K562 (cell line): ENCODE measurements at regions not wholly inside any gene's neighbourhood (a gene's known extent, or its start where the extent isn't known, plus 50 kb on each side); places are given as distances from the start of the nearest gene placed in this dataset.

Source experiments
- ATAC-seq: fragments of 200-7000 bp; cut with Tn5 transposase; 3 replicates; pipeline ENCODE4 v1.9.1; 2020; ENCODE audit warnings: moderate library complexity
- BruUV-seq: library from RNA; stranded (reverse); fragments of 400-500 nt; replicated peaks from 2 replicates; lab custom pipeline; 2021; lab: Mats Ljungman, UMichigan
- CTCF ChIA-PET: fragments of 300-600 bp; formaldehyde crosslinking; extraction: SDS; loops from one replicate; lab custom pipeline; 2021; ENCODE audit warnings: low intra/inter-chr PET ratio; lab: Yijun Ruan, JAX
- POLR2A ChIA-PET: fragments of 300-600, 350-650 bp; sonication (Branson Sonifier 250); formaldehyde crosslinking; extraction: SDS; loops from one replicate; lab custom pipeline; 2021; ENCODE audit warnings: antibody characterized with exemption, inconsistent platforms; lab: Yijun Ruan, JAX
- DNase-seq, 4 experiments: peaks; one replicate each; pipeline versions ENCODE4 v3.0.0 to v3.0.0-alpha.2; 2011 to 2018; ENCODE audit warnings: low spot score in 3 of 4, mixed read lengths in 3 of 4; ENCODE audit errors: extremely low read depth in 1 of 4
- FAIRE-seq: peaks from 2 replicates; lab custom pipeline; 2011; peaks lifted over from hg19 to GRCh38; lab: Jason Lieb, UNC
- H2AFZ ChIP-seq: 2 replicates; pipeline ENCODE4 v1.6.0; 2011; ENCODE audit warnings: low read depth, low read length, control low read depth, inconsistent platforms
- H3K27ac ChIP-seq: fragments of 200-600 bp; 3 replicates; pipeline ENCODE4 v1.8.0; 2011; ENCODE audit warnings: low read depth, mild to moderate bottlenecking, control low read depth, inconsistent platforms, low read length, moderate library complexity, mixed read lengths; ENCODE audit errors: extremely low read depth
- H3K27me3 ChIP-seq, 2 experiments: fragments of 300-600 bp in 1 of 2; 2 replicates in 1 of 2; 3 replicates in 1 of 2; pipeline versions ENCODE4 v1.6.0 to v1.8.0; 2011; ENCODE audit warnings: inconsistent platforms in 2 of 2, low read length in 2 of 2, mild to moderate bottlenecking in 1 of 2, mixed read lengths in 1 of 2, moderate library complexity in 1 of 2; ENCODE audit not compliant: control insufficient read depth in 2 of 2, insufficient read depth in 2 of 2
- H3K36me3 ChIP-seq: fragments of 300-600 bp; 3 replicates; pipeline ENCODE4 v1.8.0; 2011; ENCODE audit warnings: mild to moderate bottlenecking, low read length, inconsistent platforms; ENCODE audit not compliant: control insufficient read depth, insufficient read depth
- H3K4me1 ChIP-seq, 2 experiments: fragments of 200-600 bp in 1 of 2; replicated peaks in 1 of 2; 2 replicates in 1 of 2; 3 replicates in 1 of 2; pipeline versions ENCODE4 v1.5.1 to v1.8.0; 2011; ENCODE audit warnings: inconsistent platforms in 2 of 2, low read length in 2 of 2, mild to moderate bottlenecking in 1 of 2, mixed read lengths in 1 of 2, moderate library complexity in 1 of 2; ENCODE audit not compliant: control insufficient read depth in 2 of 2, insufficient read depth in 2 of 2
- H3K4me2 ChIP-seq: 2 replicates; pipeline ENCODE4 v1.6.1; 2011; ENCODE audit warnings: low read length, control low read depth, inconsistent platforms, mixed read lengths; ENCODE audit not compliant: insufficient read depth
- H3K4me3 ChIP-seq: fragments of 200-600 bp; sonication (generic), shearing (Covaris generic); 2 replicates; pipeline ENCODE4 v1.5.1; 2016; ENCODE audit warnings: control low read depth, inconsistent platforms
- H3K79me2 ChIP-seq: fragments of 200-600 bp; 3 replicates; pipeline ENCODE4 v1.8.0; 2011; ENCODE audit warnings: low read length, inconsistent platforms; ENCODE audit not compliant: control insufficient read depth, insufficient read depth
- H3K9ac ChIP-seq, 2 experiments: 2 replicates each; pipeline versions ENCODE4 v1.6.0 to v1.6.1; 2011; ENCODE audit warnings: low read depth in 2 of 2, low read length in 2 of 2, control low read depth in 1 of 2, inconsistent platforms in 1 of 2, mild to moderate bottlenecking in 1 of 2, mixed read lengths in 1 of 2; ENCODE audit not compliant: insufficient read depth in 1 of 2
- H3K9me1 ChIP-seq: one replicate; pipeline ENCODE4 v1.6.0; 2011; ENCODE audit warnings: inconsistent platforms, mild to moderate bottlenecking, low read length, moderate library complexity; ENCODE audit not compliant: control insufficient read depth, insufficient read depth
- H3K9me3 ChIP-seq: replicated peaks from 2 replicates; pipeline ENCODE4 v1.5.1; 2011; ENCODE audit warnings: low read depth, low read length, inconsistent platforms; ENCODE audit not compliant: control insufficient read depth, insufficient read depth
- H4K20me1 ChIP-seq: replicated peaks from 2 replicates; pipeline ENCODE4 v1.6.1; 2011; ENCODE audit warnings: low read length, inconsistent platforms, mixed read lengths; ENCODE audit not compliant: control insufficient read depth, insufficient read depth
- ARHGAP35 ChIP-seq: fragments of 450-650 bp; IDR thresholded peaks from 2 replicates; pipeline ENCODE4 v1.6.1; 2018; ENCODE audit not compliant: partially characterized antibody
- BCL6 ChIP-seq: fragments of 250-450 bp; sonication (Bioruptor Pico); IDR thresholded peaks from 2 replicates; pipeline ENCODE4 v1.4.0; 2020
- BCOR ChIP-seq: fragments of 450-650 bp; IDR thresholded peaks from 2 replicates; pipeline ENCODE4 v1.6.1; 2016
- CBFB ChIP-seq: sonication (generic); formaldehyde crosslinking; IDR thresholded peaks from 2 replicates; pipeline ENCODE4 v1.4.0; 2020; ENCODE audit warnings: mild to moderate bottlenecking, missing genetic modification reagents
- CC2D1A ChIP-seq: fragments of 450-650 bp; IDR thresholded peaks from 2 replicates; pipeline ENCODE4 v1.6.1; 2017; ENCODE audit warnings: mild to moderate bottlenecking
- FOXK1 ChIP-seq: sonication (generic); formaldehyde crosslinking; IDR thresholded peaks from 2 replicates; pipeline ENCODE4 v1.8.0; 2022; ENCODE audit warnings: missing genetic modification reagents, mild to moderate bottlenecking, borderline replicate concordance
- FOXP1 ChIP-seq: sonication (generic); formaldehyde crosslinking; IDR thresholded peaks from 2 replicates; pipeline ENCODE4 v1.8.0; 2022; ENCODE audit warnings: mild to moderate bottlenecking, missing genetic modification reagents
- GMEB1 ChIP-seq: fragments of 250-450 bp; sonication (Bioruptor Pico); IDR thresholded peaks from 2 replicates; pipeline ENCODE4 v1.4.0; 2020; ENCODE audit warnings: mild to moderate bottlenecking
- ID3 ChIP-seq, 2 experiments: fragments of 250-450 bp in 1 of 2; fragments of 450-650 bp in 1 of 2; sonication (Bioruptor Pico) in 1 of 2; IDR thresholded peaks; 2 replicates each; pipeline versions ENCODE4 v1.6.1 to v1.8.0; 2016 to 2021; ENCODE audit warnings: mild to moderate bottlenecking in 2 of 2, moderate library complexity in 2 of 2, missing compliant biosample characterization in 1 of 2, missing genetic modification characterization in 1 of 2
- NFE2 ChIP-seq: IDR thresholded peaks from 2 replicates; pipeline ENCODE4 v1.6.1; 2014; ENCODE audit warnings: antibody characterized with exemption, low read depth
- NFYB ChIP-seq: IDR thresholded peaks from 2 replicates; pipeline ENCODE4 v1.6.1; 2011; ENCODE audit warnings: mild to moderate bottlenecking, moderate library complexity; ENCODE audit not compliant: insufficient read length; ENCODE audit errors: extremely low read depth
- NR4A1 ChIP-seq, 2 experiments: fragments of 250-450 bp in 1 of 2; fragments of 450-650 bp in 1 of 2; sonication (Bioruptor Pico) in 1 of 2; IDR thresholded peaks; 2 replicates each; pipeline versions ENCODE4 v1.4.0 to v1.6.1; 2016 to 2020; ENCODE audit warnings: mild to moderate bottlenecking in 2 of 2, missing compliant biosample characterization in 1 of 2, missing genetic modification characterization in 1 of 2, moderate library complexity in 1 of 2
- TARDBP ChIP-seq: fragments of 450-650 bp; IDR thresholded peaks from 2 replicates; pipeline ENCODE4 v1.6.1; 2016
- TEAD2 ChIP-seq: fragments of 450-650 bp; IDR thresholded peaks from 2 replicates; pipeline ENCODE4 v1.6.1; 2016; ENCODE audit warnings: missing genetic modification characterization, control low read depth, missing compliant biosample characterization
- XRCC3 ChIP-seq: fragments of 450-650 bp; IDR thresholded peaks from 2 replicates; pipeline ENCODE4 v1.6.1; 2017; ENCODE audit warnings: mild to moderate bottlenecking, moderate library complexity
- ZBTB12 ChIP-seq: fragments of 250-450 bp; sonication (Bioruptor Pico); IDR thresholded peaks from 2 replicates; pipeline ENCODE4 v1.4.0; 2020
- WGBS: fragments of 100-300 bp; shearing (Covaris generic); methylation state at CpG from one replicate; pipeline ENCODE4 v1.1.6; 2016; ENCODE audit warnings: low coverage, mixed read lengths; ENCODE audit not compliant: insufficient coverage; ENCODE audit errors: missing lambda C conversion rate; 5-methylcytosine and 5-hydroxymethylcytosine counted together
- in situ Hi-C: fragments of 300-500 bp; cut with MboI; formaldehyde crosslinking; loops from 4 replicates; pipeline ENCODE4 v1.15.0; 2018; ENCODE audit warnings: inconsistent platforms, mixed read lengths
- intact Hi-C: fragments of 100-400 bp; cut with micrococcal nuclease; formaldehyde crosslinking; loops from 2 replicates; pipeline ENCODE4 v1.14.2; 2022

- no peaks in the 10 kb centered on the region for H3K36me3 ChIP-seq
- WGBS = 0% methylated on average over 2 of the region's 2 CpGs
- no peak overlapping the region for H2AFZ ChIP-seq
- H4K20me1 ChIP-seq = no peaks in the 10 kb centered on the region
- no peak for DNase-seq
- in situ Hi-C loops = no loop called here
- no peak overlapping the region for H3K27ac ChIP-seq
- CTCF ChIA-PET = no interaction called here
- no peak for FAIRE-seq
- H3K4me3 ChIP-seq = no peak overlapping the region
- no peaks in the 10 kb centered on the region for H3K9me3 ChIP-seq
- ATAC-seq = no peak
- no peaks in the 10 kb centered on the region; a peak in 2 of 5 replicates for H3K4me1 ChIP-seq
- no peaks in the 10 kb centered on the region for H3K79me2 ChIP-seq
- H3K9ac ChIP-seq = no peak overlapping the region
- H3K4me2 ChIP-seq = no peak overlapping the region
- POLR2A ChIA-PET = no interaction called here
- no TSS peak for BruUV-seq
- H3K9me1 ChIP-seq = no peaks in the 10 kb centered on the region
- intact Hi-C loops = loop anchor here (10.0 kb wide), 1 partner anchor 417 kb away; no protein-coding TSS in a partner anchor
- H3K27me3 ChIP-seq = no peaks in the 10 kb centered on the region
- TF ChIP-seq TEAD2 = no peak
- TF ChIP-seq ZBTB12 = no peak
- no peak for TF ChIP-seq FOXP1
- no peak for TF ChIP-seq GMEB1 (CRISPR knock-in tag)
- no peak for TF ChIP-seq ID3 (CRISPR knock-in tag; IDR thresholded peaks at IDR 0.05)
- TF ChIP-seq ID3 (tag; IDR thresholded peaks at IDR 0.05) = no peak
- TF ChIP-seq BCOR = no peak
- TF ChIP-seq FOXK1 (CRISPR knock-in tag) = no peak
- TF ChIP-seq NR4A1 (CRISPR knock-in tag; IDR thresholded peaks at IDR 0.05) = no peak
- no peak for TF ChIP-seq NR4A1 (tag; IDR thresholded peaks at IDR 0.05)
- TF ChIP-seq NFYB = no peak
- TF ChIP-seq CBFB = no peak
- no peak for TF ChIP-seq XRCC3
- no peak for TF ChIP-seq TARDBP
- TF ChIP-seq ARHGAP35 = no peak
- no peak for TF ChIP-seq NFE2
- no peak for TF ChIP-seq CC2D1A
- TF ChIP-seq BCL6 (CRISPR knock-in tag) = no peak
Measured at GRCh38 chr7:32161708-32162107, 91.5 kb upstream of the PDE1C start.
